ENCODE measurements at regions not wholly inside any gene's neighbourhood (a gene's known extent, or its start where the extent isn't known, plus 50 kb on each side); places are given as distances from the start of the nearest gene placed in this dataset.

DNA sequence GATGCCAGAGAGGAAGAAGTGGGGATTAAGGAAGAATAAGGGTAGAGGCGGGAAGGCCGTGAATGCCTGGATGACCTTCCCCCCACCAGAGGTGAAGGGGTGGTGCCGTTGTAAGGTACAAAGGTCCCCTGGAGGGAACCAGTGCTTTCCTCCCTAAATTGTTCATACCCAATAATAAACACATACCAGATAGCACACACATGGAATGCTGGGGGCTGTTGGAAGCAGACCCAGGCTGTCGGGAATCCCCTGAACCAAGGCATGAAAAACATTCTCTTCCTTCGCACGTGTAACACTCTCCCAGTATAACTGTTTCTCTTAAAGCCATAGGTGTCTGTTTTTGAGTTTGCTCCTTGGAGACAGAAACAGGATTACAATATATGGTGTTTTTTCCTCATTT is 107.1 kb upstream of the CTAGE1 start:
- TF ChIP-seq, protein P1, sequence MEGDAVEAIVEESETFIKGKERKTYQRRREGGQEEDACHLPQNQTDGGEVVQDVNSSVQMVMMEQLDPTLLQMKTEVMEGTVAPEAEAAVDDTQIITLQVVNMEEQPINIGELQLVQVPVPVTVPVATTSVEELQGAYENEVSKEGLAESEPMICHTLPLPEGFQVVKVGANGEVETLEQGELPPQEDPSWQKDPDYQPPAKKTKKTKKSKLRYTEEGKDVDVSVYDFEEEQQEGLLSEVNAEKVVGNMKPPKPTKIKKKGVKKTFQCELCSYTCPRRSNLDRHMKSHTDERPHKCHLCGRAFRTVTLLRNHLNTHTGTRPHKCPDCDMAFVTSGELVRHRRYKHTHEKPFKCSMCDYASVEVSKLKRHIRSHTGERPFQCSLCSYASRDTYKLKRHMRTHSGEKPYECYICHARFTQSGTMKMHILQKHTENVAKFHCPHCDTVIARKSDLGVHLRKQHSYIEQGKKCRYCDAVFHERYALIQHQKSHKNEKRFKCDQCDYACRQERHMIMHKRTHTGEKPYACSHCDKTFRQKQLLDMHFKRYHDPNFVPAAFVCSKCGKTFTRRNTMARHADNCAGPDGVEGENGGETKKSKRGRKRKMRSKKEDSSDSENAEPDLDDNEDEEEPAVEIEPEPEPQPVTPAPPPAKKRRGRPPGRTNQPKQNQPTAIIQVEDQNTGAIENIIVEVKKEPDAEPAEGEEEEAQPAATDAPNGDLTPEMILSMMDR (conservative IDR thresholded peaks at IDR 0.05; ENCODE audit: low read length): no peak
- TF ChIP-seq EZH2phosphoT487 (IDR thresholded peaks at IDR 0.05; ENCODE audit: borderline replicate concordance): no peak
